Peyer's patch (tissue), 4 donors: ENCODE measurements at regions not wholly inside any gene's neighbourhood (a gene's known extent, or its start where the extent isn't known, plus 50 kb on each side); places are given as distances from the start of the nearest gene placed in this dataset.

ENCODE experiments used
- CTCF ChIP-seq, 6 experiments: fragments of 450-650 bp in 4 of 6; fragments of 200-600 bp in 2 of 6; sonication (generic) in 1 of 6; IDR thresholded peaks; one replicate each; pipeline ENCODE4 v1.5.1; 2017 to 2019; ENCODE audit warnings: antibody characterized with exemption in 6 of 6, mild to moderate bottlenecking in 3 of 6, moderate library complexity in 1 of 6
- POLR2A ChIP-seq, 2 donors: fragments of 450-650 bp; IDR thresholded peaks; one replicate each; pipeline ENCODE4 v1.5.1; 2017; ENCODE audit warnings: antibody characterized with exemption in 2 of 2, mild to moderate bottlenecking in 2 of 2, moderate library complexity in 2 of 2

DNA sequence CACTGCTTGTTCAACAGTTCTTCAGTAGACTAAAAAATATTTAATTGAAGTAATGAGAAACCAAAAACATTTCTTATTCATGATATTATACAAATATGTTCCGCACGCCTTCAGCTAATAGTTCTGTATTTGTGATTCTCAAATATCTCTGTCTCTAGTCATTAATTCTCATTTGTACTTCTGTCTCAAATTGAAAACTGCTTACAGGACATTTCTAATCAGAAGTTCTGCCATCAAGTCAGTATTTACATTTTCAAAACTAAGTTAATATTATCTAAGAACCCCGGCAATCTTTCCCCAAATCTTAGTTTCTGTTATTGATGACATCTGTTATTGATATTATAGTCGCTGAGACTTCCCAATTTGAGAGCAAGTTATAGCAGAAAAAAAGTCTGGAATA, 78.6 kb upstream of the PGRMC2 start:
- TF ChIP-seq POLR2A (IDR thresholded peaks at IDR 0.05) = no peak
- no peak for TF ChIP-seq CTCF (IDR thresholded peaks at IDR 0.05)
